ENCODE measurements at regions not wholly inside any gene's neighbourhood (a gene's known extent, or its start where the extent isn't known, plus 50 kb on each side); places are given as distances from the start of the nearest gene placed in this dataset.

GRCh38 chr9:106478312-106478711 lies 384.7 kb upstream of the ZNF462 start:
- TF ChIP-seq EZH2 (IDR thresholded peaks at IDR 0.05; ENCODE audit: insufficient read depth, poor library complexity, severe bottlenecking) (no peak), EZH2phosphoT487 (IDR thresholded peaks at IDR 0.05; ENCODE audit: insufficient read depth, low read depth) (no peak)
